Spleen (tissue), 11 donors: ENCODE measurements at regions not wholly inside any gene's neighbourhood (a gene's known extent, or its start where the extent isn't known, plus 50 kb on each side); places are given as distances from the start of the nearest gene placed in this dataset.

Source experiments
- DNase-seq: peaks from one replicate; pipeline ENCODE4 v3.0.0-alpha.2; 2020
- H3K27ac ChIP-seq, 8 donors: fragments of 200-600 bp; sonication (generic) in 7 of 8; 1 replicate in 4 of 8; 2 replicates in 4 of 8; pipeline versions ENCODE4 v1.5.0 to v1.8.0; 2016 to 2021; ENCODE audit warnings: inconsistent platforms in 4 of 8, mild to moderate bottlenecking in 4 of 8, moderate library complexity in 1 of 8
- H3K27me3 ChIP-seq, 7 donors: fragments of 200-600 bp; sonication (generic) in 6 of 7; replicated peaks in 1 of 7; 1 replicate in 4 of 7; 2 replicates in 3 of 7; pipeline versions ENCODE4 v1.5.0 to v1.8.0; 2016 to 2021; ENCODE audit warnings: inconsistent platforms in 3 of 7, mild to moderate bottlenecking in 1 of 7
- H3K36me3 ChIP-seq, 6 donors: fragments of 200-600 bp; sonication (generic) in 5 of 6; 1 replicate in 4 of 6; 2 replicates in 2 of 6; pipeline versions ENCODE4 v1.5.0 to v1.8.0; 2016 to 2021; ENCODE audit warnings: inconsistent platforms in 2 of 6
- H3K4me1 ChIP-seq, 6 donors: fragments of 200-600 bp; sonication (generic) in 5 of 6; 1 replicate in 3 of 6; 2 replicates in 3 of 6; pipeline versions ENCODE4 v1.5.0 to v1.8.0; 2016 to 2021; ENCODE audit warnings: inconsistent platforms in 3 of 6
- H3K4me3 ChIP-seq, 8 donors: fragments of 200-600 bp; sonication (generic) in 7 of 8; 1 replicate in 4 of 8; 2 replicates in 4 of 8; pipeline versions ENCODE4 v1.5.0 to v1.8.0; 2016 to 2021; ENCODE audit warnings: inconsistent platforms in 4 of 8, mild to moderate bottlenecking in 4 of 8, moderate library complexity in 2 of 8
- H3K9me3 ChIP-seq, 8 donors: fragments of 200-600 bp; sonication (generic) in 7 of 8; 1 replicate in 4 of 8; 2 replicates in 4 of 8; pipeline versions ENCODE4 v1.5.0 to v1.8.0; 2016 to 2021; ENCODE audit warnings: inconsistent platforms in 4 of 8
- CTCF ChIP-seq, 11 experiments: fragments of 200-600 bp in 7 of 11; fragments of 450-650 bp in 4 of 11; sonication (generic) in 4 of 11; IDR thresholded peaks in 8 of 11; conservative IDR thresholded peaks in 3 of 11; 1 replicate in 7 of 11; 2 replicates in 4 of 11; pipeline versions ENCODE4 v1.4.0 to v1.8.0; 2016 to 2021; ENCODE audit warnings: antibody characterized with exemption in 11 of 11, inconsistent platforms in 4 of 11, mild to moderate bottlenecking in 1 of 11
- POLR2A ChIP-seq, 3 donors: fragments of 450-650 bp; IDR thresholded peaks; one replicate each; pipeline ENCODE4 v1.5.1; 2017; ENCODE audit warnings: antibody characterized with exemption in 3 of 3, mild to moderate bottlenecking in 1 of 3
- POLR2AphosphoS5 ChIP-seq, 3 donors: sonication (generic); formaldehyde crosslinking; IDR thresholded peaks; one replicate each; pipeline ENCODE4 v1.5.1; 2017; ENCODE audit warnings: antibody characterized with exemption in 3 of 3
- WGBS, 5 donors: extraction: QIAGEN DNeasy Blood & Tissue Kit in 3 of 5; methylation state at CpG; one replicate each; pipeline versions ENCODE4 v1.1.5 to v1.1.7; 2013 to 2018; 5-methylcytosine and 5-hydroxymethylcytosine counted together
- intact Hi-C: fragments of 100-400 bp; cut with DNase I; formaldehyde crosslinking; loops from one replicate; pipeline ENCODE4 v1.15.0; 2023; ENCODE audit warnings: low total_unique reads
- donor health status: healthy with polysubstance abuse.
- donor health status: DM: no; HTN: no; CAD: no; lungs with moderate emphysema.
- donor health status: DM: no; HTN: no; CAD: no.
- donor health status: Bipolar disorder and iron deficiency.
- donor health status: healthy.
- donor health status: DM: no; HTN: no; CAD: no.
- donor health status: DM: yes; HTN: yes; CAD: no.

DNA sequence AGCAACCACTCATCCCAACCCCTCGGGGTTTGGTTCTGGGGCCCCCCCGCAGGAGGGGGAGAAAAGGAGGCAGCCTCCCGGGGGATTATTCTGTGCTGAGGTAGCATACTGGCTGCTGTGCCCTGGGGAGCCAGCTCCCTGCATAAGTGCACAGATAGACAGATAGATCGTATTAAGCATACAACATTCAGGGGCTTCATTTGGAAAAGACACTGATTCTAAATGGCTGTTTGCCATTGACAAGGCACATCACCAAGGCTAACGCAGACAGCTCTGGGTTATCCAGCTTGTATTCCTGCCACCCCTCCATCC lies 547.9 kb downstream of the BUD13 start:
- TF ChIP-seq CTCF (IDR thresholded peaks at IDR 0.05 in 8 of 11, conservative IDR thresholded peaks at IDR 0.05 in 3 of 11) = no peak
- no peak for TF ChIP-seq POLR2AphosphoS5 (IDR thresholded peaks at IDR 0.05)
- TF ChIP-seq POLR2A (IDR thresholded peaks at IDR 0.05) = no peak
- Histone ChIP-seq H3K9me3 (no peaks in the 10 kb centered on the region), H3K4me3 (no peak overlapping the region), H3K27me3 (peaks cover 0 to 22% (median 0%) of the 10 kb centered on the region in 7 donors), H3K27ac (no peak overlapping the region), H3K36me3 (no peaks in the 10 kb centered on the region), H3K4me1 (no peaks in the 10 kb centered on the region)
- intact Hi-C loops = no loop called here
- WGBS, 5 donors = 66 to 76% (median 74%) methylated on average over 5 of the region's 5 CpGs
- DNase-seq = no peak

GRCh38 chr11:116224154-116224888 lies 548.5 kb downstream of the BUD13 start:
- WGBS, 5 donors = 42 to 49% (median 45%) methylated on average over 9 to 10 of the region's 10 CpGs
- intact Hi-C loops = no loop called here

DNA sequence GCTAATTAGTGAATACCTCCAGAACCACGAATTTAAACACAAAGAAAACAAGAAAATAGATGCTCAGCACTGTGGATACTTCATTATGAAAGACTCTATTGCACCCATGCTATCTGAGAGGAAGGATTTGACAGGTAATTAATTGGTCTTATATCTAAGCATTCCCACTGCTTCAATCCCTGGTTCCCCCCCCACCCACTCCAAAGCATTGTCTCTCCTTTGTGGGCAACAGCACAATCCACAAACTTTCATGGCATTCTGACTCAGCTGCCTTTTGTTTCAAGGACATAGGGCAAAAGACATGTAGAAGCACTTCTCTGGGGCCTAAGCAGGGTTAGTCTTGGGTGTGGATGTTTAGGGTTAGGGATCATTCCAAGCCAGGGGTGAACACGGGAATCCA lies 551.4 kb downstream of the BUD13 start:
- no peak for DNase-seq
- Histone ChIP-seq H3K4me1 (no peaks in the 10 kb centered on the region), H3K9me3 (peaks cover 0 to 4% (median 0%) of the 10 kb centered on the region in 8 donors), H3K36me3 (no peaks in the 10 kb centered on the region), H3K27me3 (peaks cover 0 to 14% (median 0%) of the 10 kb centered on the region in 7 donors), H3K27ac (no peak overlapping the region), H3K4me3 (no peak overlapping the region)
- WGBS, 5 donors = 60 to 82% (median 74%) methylated on average over 2 of the region's 2 CpGs
- intact Hi-C loops = no loop called here
- no peak for TF ChIP-seq POLR2AphosphoS5 (IDR thresholded peaks at IDR 0.05)
- no peak for TF ChIP-seq POLR2A (IDR thresholded peaks at IDR 0.05)
- TF ChIP-seq CTCF (IDR thresholded peaks at IDR 0.05 in 8 of 11, conservative IDR thresholded peaks at IDR 0.05 in 3 of 11) = no peak

More at GRCh38 chr11:116224154-116224888, 548.5 kb downstream of the BUD13 start:
- DNase-seq = no peak
- TF ChIP-seq POLR2A (IDR thresholded peaks at IDR 0.05) (no peak), CTCF (IDR thresholded peaks at IDR 0.05 in 8 of 11, conservative IDR thresholded peaks at IDR 0.05 in 3 of 11) (peak in 9 of 11 experiments; percentile 22 to 63 (median 51))
- Histone ChIP-seq H3K27me3 (peaks cover 0 to 22% (median 0%) of the 10 kb centered on the region in 7 donors), H3K4me3 (no peak overlapping the region), H3K9me3 (no peaks in the 10 kb centered on the region), H3K36me3 (no peaks in the 10 kb centered on the region), H3K4me1 (no peaks in the 10 kb centered on the region), H3K27ac (no peak overlapping the region)

GRCh38 chr11:116219171-116219635 lies 553.6 kb downstream of the BUD13 start:
- intact Hi-C loops = no loop called here
- H3K4me1 ChIP-seq = no peaks in the 10 kb centered on the region
- no peak overlapping the region for H3K4me3 ChIP-seq
- H3K27me3 ChIP-seq = peaks cover 0 to 4% (median 0%) of the 10 kb centered on the region in 7 donors
- peaks cover 0 to 4% (median 0%) of the 10 kb centered on the region in 8 donors for H3K9me3 ChIP-seq
- TF ChIP-seq CTCF (IDR thresholded peaks at IDR 0.05 in 8 of 11, conservative IDR thresholded peaks at IDR 0.05 in 3 of 11) (no peak), POLR2AphosphoS5 (IDR thresholded peaks at IDR 0.05) (no peak), POLR2A (IDR thresholded peaks at IDR 0.05) (no peak)
- no peak for DNase-seq
- no peak overlapping the region for H3K27ac ChIP-seq
- 58 to 70% (median 66%) methylated on average over 5 of the region's 5 CpGs for WGBS, 5 donors
- no peaks in the 10 kb centered on the region for H3K36me3 ChIP-seq
